Ishikawa (cell line): ENCODE measurements at regions not wholly inside any gene's neighbourhood (a gene's known extent, or its start where the extent isn't known, plus 50 kb on each side); places are given as distances from the start of the nearest gene placed in this dataset.

Experiments
- CEBPB ChIP-seq: IDR thresholded peaks from 2 replicates; pipeline ENCODE4 v1.6.1; 2012
- CREB1 ChIP-seq: IDR thresholded peaks from 2 replicates; pipeline ENCODE4 v1.6.1; 2012; ENCODE audit warnings: low read depth
- EGR1 ChIP-seq: IDR thresholded peaks from 2 replicates; pipeline ENCODE4 v1.6.1; 2012
- EP300 ChIP-seq: IDR thresholded peaks from 2 replicates; pipeline ENCODE4 v1.6.1; 2012; ENCODE audit warnings: borderline replicate concordance
- MAX ChIP-seq: IDR thresholded peaks from 2 replicates; pipeline ENCODE4 v1.6.1; 2012
- RAD21 ChIP-seq: IDR thresholded peaks from 2 replicates; pipeline ENCODE4 v1.6.1; 2012; ENCODE audit warnings: low read depth
- REST ChIP-seq: IDR thresholded peaks from 2 replicates; pipeline ENCODE4 v1.6.1; 2012; ENCODE audit warnings: low read depth, mild to moderate bottlenecking
- TAF1 ChIP-seq: IDR thresholded peaks from 2 replicates; pipeline ENCODE4 v1.6.1; 2012; ENCODE audit warnings: low read depth, mild to moderate bottlenecking
- TCF12 ChIP-seq: IDR thresholded peaks from 2 replicates; pipeline ENCODE4 v1.6.1; 2012; ENCODE audit warnings: low read depth
- TEAD4 ChIP-seq: IDR thresholded peaks from 2 replicates; pipeline ENCODE4 v1.6.1; 2012
- YY1 ChIP-seq: IDR thresholded peaks from 2 replicates; pipeline ENCODE4 v1.6.1; 2012; ENCODE audit warnings: low read depth
- ZBTB7A ChIP-seq: IDR thresholded peaks from 2 replicates; pipeline ENCODE4 v1.6.1; 2012; ENCODE audit warnings: low read depth

- TF ChIP-seq EP300 = no peak
- no peak for TF ChIP-seq RAD21
- TF ChIP-seq EGR1 = no peak
- no peak for TF ChIP-seq MAX
- TF ChIP-seq TCF12 = no peak
- no peak for TF ChIP-seq CEBPB
- no peak for TF ChIP-seq CREB1
- no peak for TF ChIP-seq YY1
- TF ChIP-seq TEAD4 = no peak
- TF ChIP-seq TAF1 = no peak
- no peak for TF ChIP-seq REST
- TF ChIP-seq ZBTB7A = no peak
Observed at GRCh38 chr2:12321886-12322285, 394.9 kb upstream of the TRIB2 start.
